Neuronal stem cell (in vitro differentiated cells): ENCODE measurements at regions not wholly inside any gene's neighbourhood (a gene's known extent, or its start where the extent isn't known, plus 50 kb on each side); places are given as distances from the start of the nearest gene placed in this dataset.

Experiments
- DNase-seq: peaks from one replicate; pipeline ENCODE4 v3.0.0-alpha.2; 2013; ENCODE audit warnings: low spot score
- H2AFZ ChIP-seq: one replicate; pipeline ENCODE4 v1.6.1; 2013; ENCODE audit warnings: mild to moderate bottlenecking, low read length, inconsistent platforms
- H2AK5ac ChIP-seq: 2 replicates; pipeline ENCODE4 v1.6.1; 2013; ENCODE audit warnings: low read depth, mild to moderate bottlenecking, inconsistent platforms, low read length, moderate library complexity, mixed read lengths
- H2BK120ac ChIP-seq: 2 replicates; pipeline ENCODE4 v1.6.1; 2013; ENCODE audit warnings: low read depth, mild to moderate bottlenecking, inconsistent platforms, low read length, moderate library complexity, mixed read lengths
- H2BK12ac ChIP-seq: one replicate; pipeline ENCODE4 v1.6.1; 2013; ENCODE audit warnings: low read length, inconsistent platforms
- H2BK15ac ChIP-seq: 2 replicates; pipeline ENCODE4 v1.6.1; 2013; ENCODE audit warnings: mild to moderate bottlenecking, low read length, inconsistent platforms, mixed read lengths
- H2BK5ac ChIP-seq: one replicate; pipeline ENCODE4 v1.6.1; 2013; ENCODE audit warnings: inconsistent platforms, mild to moderate bottlenecking, low read length, moderate library complexity
- H3K14ac ChIP-seq: one replicate; pipeline ENCODE4 v1.6.1; 2013; ENCODE audit warnings: low read length, inconsistent platforms
- H3K18ac ChIP-seq: 2 replicates; pipeline ENCODE4 v1.6.1; 2013; ENCODE audit warnings: low read length, inconsistent platforms
- H3K23ac ChIP-seq: 2 replicates; pipeline ENCODE4 v1.6.1; 2013; ENCODE audit warnings: low read depth, mild to moderate bottlenecking, mixed read lengths, low read length, inconsistent platforms; ENCODE audit not compliant: poor library complexity
- H3K27ac ChIP-seq: replicated peaks from 3 replicates; pipeline ENCODE4 v1.5.1; 2013; ENCODE audit warnings: low read length, inconsistent platforms
- H3K27me3 ChIP-seq, 3 experiments: 2 replicates each; pipeline ENCODE4 v1.6.1; 2013; ENCODE audit warnings: low read length in 3 of 3, mild to moderate bottlenecking in 2 of 3, inconsistent platforms in 1 of 3, low read depth in 1 of 3, mixed read lengths in 1 of 3, moderate library complexity in 1 of 3; ENCODE audit not compliant: control insufficient read depth in 3 of 3, insufficient read depth in 3 of 3
- H3K36me3 ChIP-seq, 2 donors: replicated peaks in 1 of 2; 2 replicates each; pipeline ENCODE4 v1.6.1; 2013; ENCODE audit warnings: low read length in 2 of 2; ENCODE audit not compliant: control insufficient read depth in 2 of 2, insufficient read depth in 2 of 2
- H3K4ac ChIP-seq: 2 replicates; pipeline ENCODE4 v1.6.1; 2013; ENCODE audit warnings: inconsistent platforms, mild to moderate bottlenecking, low read length, moderate library complexity
- H3K4me1 ChIP-seq, 2 donors: 1 replicate in 1 of 2; 2 replicates in 1 of 2; pipeline ENCODE4 v1.6.1; 2013; ENCODE audit warnings: low read length in 2 of 2, low read depth in 1 of 2; ENCODE audit not compliant: control insufficient read depth in 2 of 2, insufficient read depth in 1 of 2
- H3K4me2 ChIP-seq: one replicate; pipeline ENCODE4 v1.6.1; 2013; ENCODE audit warnings: mild to moderate bottlenecking, low read length, inconsistent platforms; ENCODE audit not compliant: insufficient read depth, poor library complexity, severe bottlenecking
- H3K4me3 ChIP-seq, 2 donors: 2 replicates each; pipeline ENCODE4 v1.5.1; 2013; ENCODE audit warnings: low read length in 2 of 2, mild to moderate bottlenecking in 2 of 2, inconsistent platforms in 1 of 2, moderate library complexity in 1 of 2
- H3K79me1 ChIP-seq: one replicate; pipeline ENCODE4 v1.6.1; 2013; ENCODE audit warnings: low read depth, mild to moderate bottlenecking, inconsistent platforms, low read length, moderate library complexity
- H3K9ac ChIP-seq: one replicate; pipeline ENCODE4 v1.6.1; 2013; ENCODE audit warnings: mild to moderate bottlenecking, low read depth, low read length, inconsistent platforms; ENCODE audit not compliant: poor library complexity
- H3K9me3 ChIP-seq, 2 donors: replicated peaks in 1 of 2; 2 replicates each; pipeline versions ENCODE3 to v1.6.1; 2013; ENCODE audit warnings: low read length in 2 of 2, mild to moderate bottlenecking in 2 of 2, inconsistent platforms in 1 of 2, low read depth in 1 of 2, mixed read lengths in 1 of 2, moderate library complexity in 1 of 2; ENCODE audit not compliant: control insufficient read depth in 2 of 2, insufficient read depth in 1 of 2
- H4K8ac ChIP-seq: one replicate; pipeline ENCODE4 v1.6.1; 2013; ENCODE audit warnings: low read depth, mild to moderate bottlenecking, inconsistent platforms, low read length, moderate library complexity
- H4K91ac ChIP-seq: one replicate; pipeline ENCODE4 v1.6.1; 2013; ENCODE audit warnings: low read length, low read depth, mild to moderate bottlenecking, inconsistent platforms; ENCODE audit not compliant: poor library complexity
- WGBS, 2 donors: extraction: QIAGEN DNeasy Blood & Tissue Kit; methylation state at CpG; one replicate each; pipeline ENCODE4 v1.1.7; 2013; ENCODE audit warnings: missing lambda C conversion rate in 2 of 2, mixed read lengths in 1 of 2; ENCODE audit not compliant: insufficient read length in 2 of 2, insufficient replicate concordance in 1 of 2; ENCODE audit errors: extremely low coverage in 2 of 2; 5-methylcytosine and 5-hydroxymethylcytosine counted together

GRCh38 chr15:93196135-93196670, 107.2 kb upstream of the RGMA start:
- Histone ChIP-seq H4K91ac (no peak overlapping the region), H3K4ac (no peak overlapping the region), H3K4me1 (no peaks in the 10 kb centered on the region), H2BK12ac (no peak overlapping the region), H3K36me3 (no peaks in the 10 kb centered on the region), H3K9ac (no peak overlapping the region), H3K27ac (no peak overlapping the region), H4K8ac (no peak overlapping the region), H2AFZ (no peak overlapping the region), H3K79me1 (no peaks in the 10 kb centered on the region), H3K4me2 (no peak overlapping the region), H3K18ac (no peak overlapping the region), H2BK120ac (no peak overlapping the region), H2BK15ac (no peak overlapping the region), H3K14ac (no peak overlapping the region), H2BK5ac (no peak overlapping the region), H2AK5ac (no peak overlapping the region), H3K9me3 (peaks cover 3 to 14% of the 10 kb centered on the region in 2 donors), H3K4me3 (no peak overlapping the region), H3K23ac (no peak overlapping the region), H3K27me3 (no peaks in the 10 kb centered on the region)
- no peak for DNase-seq
- WGBS, 2 donors, result no CpG with 5 or more reads among the region's 5 CpGs

GRCh38 chr15:93195109-93195508, 106.1 kb upstream of the RGMA start:
- Histone ChIP-seq H3K18ac (no peak overlapping the region), H3K4me1 (peaks cover 0 to 2% of the 10 kb centered on the region in 2 donors), H3K23ac (no peak overlapping the region), H3K27ac (no peak overlapping the region), H3K14ac (no peak overlapping the region), H4K91ac (no peak overlapping the region), H3K36me3 (no peaks in the 10 kb centered on the region), H2AK5ac (no peak overlapping the region), H4K8ac (no peak overlapping the region), H2BK15ac (no peak overlapping the region), H2BK12ac (no peak overlapping the region), H3K4ac (no peak overlapping the region), H3K9me3 (peaks cover 3 to 14% of the 10 kb centered on the region in 2 donors), H3K4me3 (no peak overlapping the region), H2BK120ac (no peak overlapping the region), H3K4me2 (no peak overlapping the region), H3K27me3 (no peaks in the 10 kb centered on the region), H3K79me1 (no peaks in the 10 kb centered on the region), H2AFZ (no peak overlapping the region), H3K9ac (no peak overlapping the region), H2BK5ac (no peak overlapping the region)
- WGBS, 2 donors, result no CpG with 5 or more reads among the region's 3 CpGs
- DNase-seq, result no peak

- H3K14ac ChIP-seq, result no peak overlapping the region
- H2BK120ac ChIP-seq, result no peak overlapping the region
- no peak overlapping the region for H4K91ac ChIP-seq
- H2AFZ ChIP-seq, result no peak overlapping the region
- H3K4ac ChIP-seq, result no peak overlapping the region
- no peak overlapping the region for H3K9ac ChIP-seq
- no peaks in the 10 kb centered on the region for H3K79me1 ChIP-seq
- H3K23ac ChIP-seq, result no peak overlapping the region
- H3K4me2 ChIP-seq, result no peak overlapping the region
- no peak overlapping the region for H3K18ac ChIP-seq
- H4K8ac ChIP-seq, result no peak overlapping the region
- H3K4me3 ChIP-seq, result no peak overlapping the region
- DNase-seq, result no peak
- no peaks in the 10 kb centered on the region for H3K36me3 ChIP-seq
- H3K27ac ChIP-seq, result no peak overlapping the region
- peaks cover 0 to 12% of the 10 kb centered on the region in 2 donors for H3K4me1 ChIP-seq
- no peak overlapping the region for H2BK5ac ChIP-seq
- no peak overlapping the region for H2AK5ac ChIP-seq
- no peaks in the 10 kb centered on the region for H3K27me3 ChIP-seq
- no peak overlapping the region for H2BK15ac ChIP-seq
- H2BK12ac ChIP-seq, result no peak overlapping the region
- no CpG with 5 or more reads among the region's 8 CpGs for WGBS, 2 donors
- no peaks in the 10 kb centered on the region for H3K9me3 ChIP-seq
Measured at GRCh38 chr15:93190238-93190637, 101.2 kb upstream of the RGMA start.

- no peak overlapping the region for H3K14ac ChIP-seq
- H2BK120ac ChIP-seq, result no peak overlapping the region
- no peak for DNase-seq
- no peak overlapping the region for H2BK5ac ChIP-seq
- H3K27me3 ChIP-seq, result no peaks in the 10 kb centered on the region
- no peak overlapping the region for H3K23ac ChIP-seq
- H3K36me3 ChIP-seq, result no peaks in the 10 kb centered on the region
- H3K18ac ChIP-seq, result peak overlapping the region; percentile 48
- no peak overlapping the region for H3K4ac ChIP-seq
- no peaks in the 10 kb centered on the region for H3K79me1 ChIP-seq
- H2BK12ac ChIP-seq, result no peak overlapping the region
- no peak overlapping the region for H3K4me3 ChIP-seq
- no peaks in the 10 kb centered on the region for H3K9me3 ChIP-seq
- H3K27ac ChIP-seq, result no peak overlapping the region
- no peak overlapping the region for H4K8ac ChIP-seq
- H2BK15ac ChIP-seq, result no peak overlapping the region
- no peak overlapping the region for H3K4me2 ChIP-seq
- H4K91ac ChIP-seq, result no peak overlapping the region
- H3K9ac ChIP-seq, result no peak overlapping the region
- no CpG with 5 or more reads among the region's 9 CpGs for WGBS, 2 donors
- peaks cover 0 to 12% of the 10 kb centered on the region in 2 donors for H3K4me1 ChIP-seq
- no peak overlapping the region for H2AK5ac ChIP-seq
- peak overlapping the region; percentile 38 for H2AFZ ChIP-seq
Measured at GRCh38 chr15:93189561-93189960, 100.5 kb upstream of the RGMA start.
